HepG2 (cell line): ENCODE measurements at regions not wholly inside any gene's neighbourhood (a gene's known extent, or its start where the extent isn't known, plus 50 kb on each side); places are given as distances from the start of the nearest gene placed in this dataset.

Experiments
- ATAC-seq: fragments of 200-7000 bp; cut with Tn5 transposase; 3 replicates; pipeline ENCODE4 v1.9.1; 2020; ENCODE audit warnings: mild to moderate bottlenecking, moderate library complexity
- BruUV-seq: library from RNA; stranded (reverse); fragments of 400-500 nt; replicated peaks from 2 replicates; lab custom pipeline; 2021; lab: Mats Ljungman, UMichigan
- CTCF ChIA-PET: fragments of 300-600 bp; formaldehyde crosslinking; extraction: SDS; loops from one replicate; lab custom pipeline; 2021; ENCODE audit warnings: low total read pairs, inconsistent platforms, low intra/inter-chr PET ratio; lab: Yijun Ruan, JAX
- POLR2A ChIA-PET: fragments of 350-600 bp; sonication (Branson Sonifier 250); formaldehyde crosslinking; loops from one replicate; lab custom pipeline; 2020; ENCODE audit warnings: antibody characterized with exemption, inconsistent platforms; lab: Yijun Ruan, JAX
- DNase-seq: peaks from one replicate; pipeline ENCODE4 v3.0.0-alpha.2; 2015; ENCODE audit warnings: low spot score
- FAIRE-seq: peaks from 3 replicates; lab custom pipeline; 2011; peaks lifted over from hg19 to GRCh38; lab: Jason Lieb, UNC
- H2AFZ ChIP-seq: one replicate; pipeline ENCODE4 v1.6.1; 2011; ENCODE audit warnings: low read length, inconsistent platforms
- H3K27ac ChIP-seq: fragments of 300-600 bp; 3 replicates; pipeline ENCODE4 v1.8.0; 2011; ENCODE audit warnings: mixed run types, mild to moderate bottlenecking, mixed read lengths, low read length, inconsistent platforms; ENCODE audit not compliant: insufficient read depth; ENCODE audit errors: extremely low read length
- H3K27me3 ChIP-seq, 2 experiments: fragments of 200-600 bp in 1 of 2; 2 replicates in 1 of 2; 3 replicates in 1 of 2; pipeline versions ENCODE4 v1.6.0 to v1.8.0; 2011; ENCODE audit warnings: low read length in 2 of 2, mild to moderate bottlenecking in 2 of 2, moderate library complexity in 2 of 2, inconsistent platforms in 1 of 2; ENCODE audit not compliant: insufficient read depth in 2 of 2, control insufficient read depth in 1 of 2
- H3K36me3 ChIP-seq, 2 experiments: fragments of 200-600 bp in 1 of 2; replicated peaks in 1 of 2; 2 replicates in 1 of 2; 3 replicates in 1 of 2; pipeline versions ENCODE4 v1.5.1 to v1.8.0; 2011; ENCODE audit warnings: low read length in 2 of 2, inconsistent platforms in 1 of 2; ENCODE audit not compliant: insufficient read depth in 2 of 2, control insufficient read depth in 1 of 2
- H3K4me1 ChIP-seq: 2 replicates; pipeline ENCODE4 v1.5.1; 2012; ENCODE audit warnings: low read length, inconsistent platforms; ENCODE audit not compliant: insufficient read depth
- H3K4me2 ChIP-seq: 2 replicates; pipeline ENCODE4 v1.6.0; 2011; ENCODE audit warnings: low read depth, low read length, inconsistent platforms
- H3K4me3 ChIP-seq, 3 experiments: fragments of 200-600 bp in 1 of 3; sonication (generic), shearing (Covaris generic) in 1 of 3; replicated peaks in 1 of 3; 2 replicates each; pipeline ENCODE4 v1.5.1; 2011 to 2016; ENCODE audit warnings: low read length in 3 of 3, inconsistent platforms in 2 of 3, low read depth in 2 of 3, mild to moderate bottlenecking in 2 of 3, control low read depth in 1 of 3, mixed read lengths in 1 of 3; ENCODE audit not compliant: insufficient read depth in 1 of 3
- H3K79me2 ChIP-seq: one replicate; pipeline ENCODE4 v1.6.1; 2011; ENCODE audit warnings: low read length, inconsistent platforms; ENCODE audit not compliant: insufficient read depth
- H3K9ac ChIP-seq: 2 replicates; pipeline ENCODE4 v1.6.0; 2011; ENCODE audit warnings: mild to moderate bottlenecking, low read depth, low read length, inconsistent platforms; ENCODE audit not compliant: insufficient read depth
- H3K9me3 ChIP-seq: 2 replicates; pipeline ENCODE4 v1.5.1; 2012; ENCODE audit warnings: mild to moderate bottlenecking, low read length
- H4K20me1 ChIP-seq: 2 replicates; pipeline ENCODE4 v1.6.0; 2011; ENCODE audit warnings: inconsistent platforms, mild to moderate bottlenecking, low read length, moderate library complexity; ENCODE audit not compliant: insufficient read depth
- AHR ChIP-seq: IDR thresholded peaks from 2 replicates; pipeline ENCODE4 v1.6.1; 2018; ENCODE audit warnings: missing genetic modification reagents, missing compliant biosample characterization
- CSRNP1 ChIP-seq: sonication (generic); formaldehyde crosslinking; IDR thresholded peaks from 2 replicates; pipeline ENCODE4 v1.8.1; 2023; ENCODE audit warnings: mild to moderate bottlenecking, missing genetic modification reagents
- EZH2 ChIP-seq: conservative IDR thresholded peaks from 2 replicates; pipeline ENCODE4 v1.6.1; 2012; ENCODE audit warnings: mild to moderate bottlenecking, low read depth, low read length, moderate library complexity
- HDAC6 ChIP-seq: fragments of 200-600 bp; sonication (generic); IDR thresholded peaks from 2 replicates; pipeline ENCODE4 v1.7.0; 2017; ENCODE audit warnings: mild to moderate bottlenecking, antibody characterized with exemption, low read length, low read depth
- HES4 ChIP-seq: sonication (generic); formaldehyde crosslinking; IDR thresholded peaks from 2 replicates; pipeline ENCODE4 v1.9.0; 2021; ENCODE audit warnings: mild to moderate bottlenecking, missing genetic modification reagents, borderline replicate concordance
- KLF11 ChIP-seq: IDR thresholded peaks from 2 replicates; pipeline ENCODE4 v1.6.1; 2016; ENCODE audit warnings: missing compliant biosample characterization
- PITX1 ChIP-seq: sonication (generic); formaldehyde crosslinking; IDR thresholded peaks from 2 replicates; pipeline ENCODE4 v1.5.1; 2020; ENCODE audit warnings: mild to moderate bottlenecking, missing genetic modification reagents
- RERE ChIP-seq: IDR thresholded peaks from 2 replicates; pipeline ENCODE4 v1.6.1; 2016; ENCODE audit warnings: low read depth, missing genetic modification reagents, missing compliant biosample characterization
- RNF219 ChIP-seq: sonication (generic); formaldehyde crosslinking; IDR thresholded peaks from 2 replicates; pipeline ENCODE4 v1.5.0; 2020; ENCODE audit warnings: mild to moderate bottlenecking, missing genetic modification reagents
- SAFB2 ChIP-seq: sonication (generic); formaldehyde crosslinking; IDR thresholded peaks from 2 replicates; pipeline ENCODE4 v1.5.1; 2020; ENCODE audit warnings: missing genetic modification reagents, low read depth, mild to moderate bottlenecking, borderline replicate concordance
- TCF12 ChIP-seq, 2 experiments: fragments of 450-650 bp in 1 of 2; sonication (generic) in 1 of 2; formaldehyde crosslinking in 1 of 2; IDR thresholded peaks; 2 replicates each; pipeline versions ENCODE4 v1.6.1 to v1.8.0; 2017 to 2022; ENCODE audit warnings: antibody characterized with exemption in 1 of 2, mild to moderate bottlenecking in 1 of 2, missing genetic modification reagents in 1 of 2, moderate library complexity in 1 of 2
- ZNF12 ChIP-seq: sonication (generic); formaldehyde crosslinking; IDR thresholded peaks from 2 replicates; pipeline ENCODE4 v1.5.0; 2020; ENCODE audit warnings: missing genetic modification reagents
- ZNF329 ChIP-seq: sonication (generic); formaldehyde crosslinking; IDR thresholded peaks from 2 replicates; pipeline ENCODE4 v1.9.0; 2021; ENCODE audit warnings: low read depth, mild to moderate bottlenecking, missing genetic modification reagents
- ZNF343 ChIP-seq: sonication (generic); formaldehyde crosslinking; IDR thresholded peaks from 2 replicates; pipeline ENCODE4 v1.4.0; 2020; ENCODE audit warnings: mild to moderate bottlenecking, missing genetic modification reagents
- ZNF598 ChIP-seq: sonication (generic); formaldehyde crosslinking; IDR thresholded peaks from 2 replicates; pipeline ENCODE4 v1.5.1; 2020; ENCODE audit warnings: mild to moderate bottlenecking, missing genetic modification reagents, borderline replicate concordance
- ZNF605 ChIP-seq: sonication (generic); formaldehyde crosslinking; IDR thresholded peaks from 2 replicates; pipeline ENCODE4 v1.8.0; 2022; ENCODE audit warnings: mild to moderate bottlenecking, missing genetic modification reagents
- WGBS: methylation state at CpG from one replicate; pipeline ENCODE4 v1.1.6; 2017; ENCODE audit warnings: low lambda C conversion rate; 5-methylcytosine and 5-hydroxymethylcytosine counted together
- in situ Hi-C: cut with HindIII; loops from 2 replicates; pipeline ENCODE4 v1.10.0; 2017; ENCODE audit warnings: low pct_unique_long_range_greater_than_20kb; ENCODE audit not compliant: extremely low pct_ligation_motif_present
- intact Hi-C: fragments of 100-400 bp; cut with micrococcal nuclease; formaldehyde crosslinking; loops from one replicate; pipeline ENCODE4 v1.10.0; 2022; ENCODE audit not compliant: unreplicated experiment

- 0% methylated on average over 1 of the region's 1 CpG for WGBS
- H3K27me3 ChIP-seq = no peaks in the 10 kb centered on the region; a peak in 1 of 5 replicates
- H3K4me3 ChIP-seq = no peak overlapping the region
- H4K20me1 ChIP-seq = no peaks in the 10 kb centered on the region
- H3K79me2 ChIP-seq = no peaks in the 10 kb centered on the region
- H3K27ac ChIP-seq = no peak overlapping the region
- no peaks in the 10 kb centered on the region for H3K9me3 ChIP-seq
- no peak for ATAC-seq
- BruUV-seq = no TSS peak
- ChIA-PET POLR2A (no interaction called here), CTCF (no interaction called here)
- no peak overlapping the region for H3K4me2 ChIP-seq
- no peak for DNase-seq
- in situ Hi-C loops (no loop called here), intact Hi-C loops (no loop called here)
- FAIRE-seq = no peak
- no peak overlapping the region for H2AFZ ChIP-seq
- no peak overlapping the region for H3K9ac ChIP-seq
- no peaks in the 10 kb centered on the region for H3K4me1 ChIP-seq
- no peaks in the 10 kb centered on the region for H3K36me3 ChIP-seq
- TF ChIP-seq EZH2 (no peak), ZNF12 (CRISPR knock-in tag) (no peak), ZNF329 (CRISPR knock-in tag) (no peak), CSRNP1 (CRISPR knock-in tag) (no peak), AHR (no peak), TCF12 (IDR thresholded peaks at IDR 0.05) (no peak), TCF12 (CRISPR knock-in tag; IDR thresholded peaks at IDR 0.05) (no peak), HES4 (no peak), PITX1 (CRISPR knock-in tag) (no peak), ZNF598 (CRISPR knock-in tag) (no peak), HDAC6 (no peak), RERE (CRISPR knock-in tag) (no peak), RNF219 (CRISPR knock-in tag) (no peak), ZNF605 (no peak), KLF11 (CRISPR knock-in tag) (no peak), SAFB2 (CRISPR knock-in tag) (no peak), ZNF343 (CRISPR knock-in tag) (no peak)
These were observed 51.8 kb upstream of the CDK20 start for GRCh38 chr9:88026118-88026479.
